ENCODE measurements at regions not wholly inside any gene's neighbourhood (a gene's known extent, or its start where the extent isn't known, plus 50 kb on each side); places are given as distances from the start of the nearest gene placed in this dataset.

DNA sequence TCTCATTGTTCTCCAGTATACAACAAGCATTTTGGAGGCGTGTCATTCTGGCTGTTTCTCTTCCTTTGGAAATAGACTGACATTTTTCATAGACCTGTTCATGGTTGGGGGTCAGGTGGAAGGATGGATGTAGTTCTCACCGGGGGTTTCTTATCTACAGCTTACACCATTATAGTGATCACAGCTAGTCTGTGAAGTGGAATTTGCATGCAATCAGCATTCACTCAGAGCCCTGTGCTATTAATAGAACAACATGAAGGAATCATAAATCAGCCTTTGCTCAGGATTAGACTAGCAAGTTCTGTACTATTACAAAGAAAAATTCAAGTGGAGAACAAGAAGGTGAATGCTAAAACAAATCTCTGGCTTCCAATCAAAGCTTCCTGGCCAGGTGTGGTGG lies 132.6 kb upstream of the PUDP start:
- Mint-ChIP-seq H3K4me1 (ENCODE audit: unreplicated experiment) (no peaks in the 10 kb centered on the region), H3K36me3 (ENCODE audit: low read depth, unreplicated experiment) (no peaks in the 10 kb centered on the region), H3K27ac (ENCODE audit: unreplicated experiment) (no peak overlapping the region), H3K4me3 (ENCODE audit: unreplicated experiment) (no peak overlapping the region), H3K27me3 (ENCODE audit: unreplicated experiment) (peaks cover 2% of the 10 kb centered on the region), H3K9me3 (ENCODE audit: unreplicated experiment) (no peaks in the 10 kb centered on the region)
- no peak for DNase-seq (ENCODE audit: low spot score)
- TF ChIP-seq, protein P1, sequence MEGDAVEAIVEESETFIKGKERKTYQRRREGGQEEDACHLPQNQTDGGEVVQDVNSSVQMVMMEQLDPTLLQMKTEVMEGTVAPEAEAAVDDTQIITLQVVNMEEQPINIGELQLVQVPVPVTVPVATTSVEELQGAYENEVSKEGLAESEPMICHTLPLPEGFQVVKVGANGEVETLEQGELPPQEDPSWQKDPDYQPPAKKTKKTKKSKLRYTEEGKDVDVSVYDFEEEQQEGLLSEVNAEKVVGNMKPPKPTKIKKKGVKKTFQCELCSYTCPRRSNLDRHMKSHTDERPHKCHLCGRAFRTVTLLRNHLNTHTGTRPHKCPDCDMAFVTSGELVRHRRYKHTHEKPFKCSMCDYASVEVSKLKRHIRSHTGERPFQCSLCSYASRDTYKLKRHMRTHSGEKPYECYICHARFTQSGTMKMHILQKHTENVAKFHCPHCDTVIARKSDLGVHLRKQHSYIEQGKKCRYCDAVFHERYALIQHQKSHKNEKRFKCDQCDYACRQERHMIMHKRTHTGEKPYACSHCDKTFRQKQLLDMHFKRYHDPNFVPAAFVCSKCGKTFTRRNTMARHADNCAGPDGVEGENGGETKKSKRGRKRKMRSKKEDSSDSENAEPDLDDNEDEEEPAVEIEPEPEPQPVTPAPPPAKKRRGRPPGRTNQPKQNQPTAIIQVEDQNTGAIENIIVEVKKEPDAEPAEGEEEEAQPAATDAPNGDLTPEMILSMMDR (IDR thresholded peaks at IDR 0.05; ENCODE audit: unreplicated experiment) = no peak

DNA sequence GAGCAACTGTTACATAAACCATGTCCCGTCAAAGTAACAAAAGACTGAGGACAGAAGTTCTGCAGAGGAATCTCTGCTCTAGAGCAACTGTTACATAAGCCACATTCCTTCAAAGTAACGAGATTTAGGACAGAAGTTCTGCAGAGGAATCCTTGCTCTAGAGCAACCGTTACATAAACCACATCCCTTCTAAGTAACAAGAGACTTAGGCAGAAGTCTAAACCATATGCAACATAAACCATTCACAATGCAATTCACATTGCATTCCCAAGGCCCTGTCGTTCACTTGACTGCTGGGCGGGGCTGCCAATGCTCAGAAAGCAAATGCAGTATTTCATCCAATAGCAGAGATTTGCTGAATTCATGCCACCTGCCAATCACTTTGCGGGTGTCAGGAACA lies 124.4 kb upstream of the PUDP start:
- TF ChIP-seq, protein P1 (IDR thresholded peaks at IDR 0.05; ENCODE audit: unreplicated experiment) = no peak
- Mint-ChIP-seq H3K36me3 (ENCODE audit: low read depth, unreplicated experiment) (no peaks in the 10 kb centered on the region), H3K4me3 (ENCODE audit: unreplicated experiment) (no peak overlapping the region), H3K27ac (ENCODE audit: unreplicated experiment) (no peak overlapping the region), H3K9me3 (ENCODE audit: unreplicated experiment) (no peaks in the 10 kb centered on the region), H3K4me1 (ENCODE audit: unreplicated experiment) (no peaks in the 10 kb centered on the region), H3K27me3 (ENCODE audit: unreplicated experiment) (no peaks in the 10 kb centered on the region)
- no peak for DNase-seq (ENCODE audit: low spot score)

- no peaks in the 10 kb centered on the region for H3K36me3 Mint-ChIP-seq (ENCODE audit: low read depth, unreplicated experiment)
- no peak overlapping the region for H3K4me3 Mint-ChIP-seq (ENCODE audit: unreplicated experiment)
- H3K4me1 Mint-ChIP-seq (ENCODE audit: unreplicated experiment) = no peaks in the 10 kb centered on the region
- no peaks in the 10 kb centered on the region for H3K9me3 Mint-ChIP-seq (ENCODE audit: unreplicated experiment)
- TF ChIP-seq, protein P1 (IDR thresholded peaks at IDR 0.05; ENCODE audit: unreplicated experiment) = no peak
- DNase-seq (ENCODE audit: low spot score) = no peak
- no peaks in the 10 kb centered on the region for H3K27me3 Mint-ChIP-seq (ENCODE audit: unreplicated experiment)
- no peak overlapping the region for H3K27ac Mint-ChIP-seq (ENCODE audit: unreplicated experiment)
Observed at GRCh38 chrX:7270933-7271332, 123.0 kb upstream of the PUDP start.

DNA sequence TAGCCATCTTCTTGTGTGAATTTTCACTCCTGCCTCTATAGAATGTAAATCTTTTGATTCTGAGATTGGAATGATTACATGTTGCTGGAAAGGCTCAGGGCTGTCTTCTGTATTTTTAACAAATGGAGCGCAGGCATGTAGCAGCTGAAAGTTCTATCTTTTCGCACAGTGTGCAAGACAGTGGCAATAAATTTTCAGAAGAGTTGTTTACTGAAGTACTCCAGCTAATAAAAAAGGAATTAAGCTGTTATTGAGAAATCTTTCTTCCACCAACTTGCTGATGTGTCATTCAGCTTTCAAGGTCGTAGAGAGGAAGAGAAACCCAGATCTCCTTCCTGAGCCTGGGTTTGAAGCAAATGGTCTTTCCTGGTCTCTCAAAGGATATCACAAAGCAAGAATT lies 122.0 kb upstream of the PUDP start:
- no peaks in the 10 kb centered on the region for H3K4me1 Mint-ChIP-seq (ENCODE audit: unreplicated experiment)
- no peak overlapping the region for H3K27ac Mint-ChIP-seq (ENCODE audit: unreplicated experiment)
- no peak for DNase-seq (ENCODE audit: low spot score)
- H3K36me3 Mint-ChIP-seq (ENCODE audit: low read depth, unreplicated experiment) = no peaks in the 10 kb centered on the region
- TF ChIP-seq, protein P1 (IDR thresholded peaks at IDR 0.05; ENCODE audit: unreplicated experiment) = no peak
- no peaks in the 10 kb centered on the region for H3K9me3 Mint-ChIP-seq (ENCODE audit: unreplicated experiment)
- H3K4me3 Mint-ChIP-seq (ENCODE audit: unreplicated experiment) = no peak overlapping the region
- no peaks in the 10 kb centered on the region for H3K27me3 Mint-ChIP-seq (ENCODE audit: unreplicated experiment)

DNA sequence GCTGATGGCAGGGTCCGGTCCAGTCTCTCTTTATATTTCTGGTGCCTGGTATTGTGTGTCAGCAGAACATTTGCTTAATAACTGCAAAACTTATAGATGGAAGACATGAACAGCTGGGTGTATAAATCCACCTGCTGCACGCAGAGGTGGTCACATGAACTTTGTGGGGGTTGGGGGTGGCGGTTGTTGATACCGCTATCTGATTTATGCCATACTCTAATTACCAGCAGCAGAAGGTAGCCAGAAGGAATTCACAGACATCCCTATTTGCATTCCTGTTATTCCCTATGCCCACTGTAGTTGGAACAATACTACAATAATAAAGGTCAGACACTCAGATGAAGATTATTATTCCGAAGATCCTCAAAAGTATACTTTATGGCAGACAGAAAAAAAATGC lies 121.6 kb upstream of the PUDP start:
- TF ChIP-seq, protein P1 (IDR thresholded peaks at IDR 0.05; ENCODE audit: unreplicated experiment) = no peak
- no peak overlapping the region for H3K4me3 Mint-ChIP-seq (ENCODE audit: unreplicated experiment)
- no peaks in the 10 kb centered on the region for H3K4me1 Mint-ChIP-seq (ENCODE audit: unreplicated experiment)
- H3K27me3 Mint-ChIP-seq (ENCODE audit: unreplicated experiment) = no peaks in the 10 kb centered on the region
- H3K36me3 Mint-ChIP-seq (ENCODE audit: low read depth, unreplicated experiment) = no peaks in the 10 kb centered on the region
- no peaks in the 10 kb centered on the region for H3K9me3 Mint-ChIP-seq (ENCODE audit: unreplicated experiment)
- DNase-seq (ENCODE audit: low spot score) = no peak
- H3K27ac Mint-ChIP-seq (ENCODE audit: unreplicated experiment) = no peak overlapping the region

Data from endothelial cell (in vitro differentiated cells).